DND-41 (cell line): ENCODE measurements at regions not wholly inside any gene's neighbourhood (a gene's known extent, or its start where the extent isn't known, plus 50 kb on each side); places are given as distances from the start of the nearest gene placed in this dataset.

Experiments
- ATAC-seq: fragments of 200-7000 bp; cut with Tn5 transposase; 3 replicates; pipeline ENCODE4 v1.9.1; 2021; ENCODE audit warnings: low read depth; ENCODE audit not compliant: insufficient read depth
- DNase-seq: peaks from one replicate; pipeline ENCODE4 v3.0.0-alpha.2; 2020
- H2AFZ ChIP-seq: 2 replicates; pipeline ENCODE4 v1.6.0; 2012; ENCODE audit warnings: low read depth, low read length
- H3K27ac ChIP-seq: 2 replicates; pipeline ENCODE4 v1.5.1; 2012; ENCODE audit warnings: low read length, inconsistent platforms
- H3K27me3 ChIP-seq: fragments of 200-600 bp; sonication (generic); 2 replicates; pipeline ENCODE4 v1.6.0; 2012; ENCODE audit warnings: low read length, mild to moderate bottlenecking, inconsistent platforms; ENCODE audit not compliant: insufficient read depth, poor library complexity
- H3K36me3 ChIP-seq: 2 replicates; pipeline ENCODE4 v1.5.1; 2012; ENCODE audit warnings: low read length, inconsistent platforms; ENCODE audit not compliant: insufficient read depth
- H3K4me1 ChIP-seq: 2 replicates; pipeline ENCODE4 v1.5.1; 2012; ENCODE audit warnings: mild to moderate bottlenecking, low read length; ENCODE audit not compliant: insufficient read depth
- H3K4me2 ChIP-seq: 2 replicates; pipeline ENCODE4 v1.6.0; 2012; ENCODE audit warnings: mild to moderate bottlenecking, moderate library complexity, low read length, inconsistent platforms; ENCODE audit not compliant: insufficient read depth
- H3K4me3 ChIP-seq, 2 experiments: fragments of 200-600 bp in 1 of 2; shearing (Covaris generic) in 1 of 2; 2 replicates each; pipeline ENCODE4 v1.5.1; 2012 to 2016; ENCODE audit warnings: inconsistent platforms in 2 of 2, low read length in 2 of 2, mild to moderate bottlenecking in 2 of 2, low read depth in 1 of 2, moderate library complexity in 1 of 2
- H3K79me2 ChIP-seq: 2 replicates; pipeline ENCODE4 v1.6.0; 2012; ENCODE audit warnings: low read length, inconsistent platforms; ENCODE audit not compliant: insufficient read depth
- H3K9ac ChIP-seq: 2 replicates; pipeline ENCODE4 v1.6.0; 2012; ENCODE audit warnings: low read depth, mild to moderate bottlenecking, inconsistent platforms, low read length, moderate library complexity
- H3K9me3 ChIP-seq: 2 replicates; pipeline ENCODE4 v1.5.1; 2012; ENCODE audit warnings: low read length, moderate library complexity, mild to moderate bottlenecking, inconsistent platforms; ENCODE audit not compliant: insufficient read depth, severe bottlenecking
- H4K20me1 ChIP-seq: 2 replicates; pipeline ENCODE4 v1.6.0; 2012; ENCODE audit warnings: low read length; ENCODE audit not compliant: insufficient read depth
- CTCF ChIP-seq: IDR thresholded peaks from 2 replicates; pipeline ENCODE4 v1.5.1; 2012; ENCODE audit warnings: borderline replicate concordance, low read length, moderate library complexity, mild to moderate bottlenecking; ENCODE audit not compliant: poor library complexity, severe bottlenecking; ENCODE audit errors: extremely low read depth
- EZH2 ChIP-seq: IDR thresholded peaks from 3 replicates; pipeline ENCODE4 v1.6.1; 2012; ENCODE audit warnings: borderline replicate concordance, low read depth, mild to moderate bottlenecking, moderate library complexity, low read length, inconsistent platforms; ENCODE audit not compliant: severe bottlenecking

- H3K9ac ChIP-seq: no peak overlapping the region
- TF ChIP-seq EZH2: no peak
- TF ChIP-seq CTCF: no peak
- DNase-seq (no peak), ATAC-seq (no peak)
- no peak overlapping the region for H3K4me2 ChIP-seq
- no peak overlapping the region for H3K27ac ChIP-seq
- H3K79me2 ChIP-seq: no peaks in the 10 kb centered on the region
- H4K20me1 ChIP-seq: no peaks in the 10 kb centered on the region
- no peak overlapping the region for H3K4me3 ChIP-seq
- no peak overlapping the region for H2AFZ ChIP-seq
- no peaks in the 10 kb centered on the region for H3K36me3 ChIP-seq
- H3K4me1 ChIP-seq: no peaks in the 10 kb centered on the region
- H3K27me3 ChIP-seq: no peaks in the 10 kb centered on the region
- H3K9me3 ChIP-seq: no peaks in the 10 kb centered on the region
Observed at GRCh38 chr11:98874050-98874449, 146.7 kb upstream of the CNTN5 start.

- no peak overlapping the region for H3K27ac ChIP-seq
- no peaks in the 10 kb centered on the region for H3K27me3 ChIP-seq
- H3K9me3 ChIP-seq: peaks cover 2% of the 10 kb centered on the region
- no peaks in the 10 kb centered on the region for H4K20me1 ChIP-seq
- H2AFZ ChIP-seq: no peak overlapping the region
- H3K9ac ChIP-seq: no peak overlapping the region
- no peaks in the 10 kb centered on the region for H3K79me2 ChIP-seq
- no peak overlapping the region for H3K4me2 ChIP-seq
- no peaks in the 10 kb centered on the region for H3K36me3 ChIP-seq
- no peaks in the 10 kb centered on the region for H3K4me1 ChIP-seq
- H3K4me3 ChIP-seq: no peak overlapping the region
- DNase-seq (no peak), ATAC-seq (no peak)
- no peak for TF ChIP-seq EZH2
- no peak for TF ChIP-seq CTCF
Observed at GRCh38 chr11:98895936-98896335, 124.8 kb upstream of the CNTN5 start.

- no peak overlapping the region for H3K4me2 ChIP-seq
- no peak overlapping the region for H3K9ac ChIP-seq
- no peak overlapping the region for H3K27ac ChIP-seq
- no peaks in the 10 kb centered on the region for H3K27me3 ChIP-seq
- H3K4me1 ChIP-seq: no peaks in the 10 kb centered on the region
- no peaks in the 10 kb centered on the region for H3K9me3 ChIP-seq
- no peak for TF ChIP-seq EZH2
- no peak overlapping the region for H3K4me3 ChIP-seq
- ATAC-seq (no peak), DNase-seq (no peak)
- H3K36me3 ChIP-seq: no peaks in the 10 kb centered on the region
- no peaks in the 10 kb centered on the region for H3K79me2 ChIP-seq
- no peak overlapping the region for H2AFZ ChIP-seq
- H4K20me1 ChIP-seq: no peaks in the 10 kb centered on the region
Observed at GRCh38 chr11:98940913-98941312, 79.8 kb upstream of the CNTN5 start.

- no peak overlapping the region for H3K4me2 ChIP-seq
- H4K20me1 ChIP-seq: no peaks in the 10 kb centered on the region
- no peaks in the 10 kb centered on the region for H3K36me3 ChIP-seq
- no peak overlapping the region for H3K9ac ChIP-seq
- no peak overlapping the region for H3K4me3 ChIP-seq
- H3K4me1 ChIP-seq: no peaks in the 10 kb centered on the region
- H3K9me3 ChIP-seq: no peaks in the 10 kb centered on the region
- no peaks in the 10 kb centered on the region for H3K79me2 ChIP-seq
- no peak overlapping the region for H3K27ac ChIP-seq
- H2AFZ ChIP-seq: no peak overlapping the region
- no peak for TF ChIP-seq EZH2
- no peak for TF ChIP-seq CTCF
- no peaks in the 10 kb centered on the region for H3K27me3 ChIP-seq
- ATAC-seq (no peak), DNase-seq (no peak)
Observed at GRCh38 chr11:98944461-98944860, 76.3 kb upstream of the CNTN5 start.
